NCI-H146 (cell line): ENCODE measurements at regions not wholly inside any gene's neighbourhood (a gene's known extent, or its start where the extent isn't known, plus 50 kb on each side); places are given as distances from the start of the nearest gene placed in this dataset.

Experiments
- DNase-seq: peaks from one replicate; lab custom pipeline; 2025; lab: John Stamatoyannopoulos, UW

DNA sequence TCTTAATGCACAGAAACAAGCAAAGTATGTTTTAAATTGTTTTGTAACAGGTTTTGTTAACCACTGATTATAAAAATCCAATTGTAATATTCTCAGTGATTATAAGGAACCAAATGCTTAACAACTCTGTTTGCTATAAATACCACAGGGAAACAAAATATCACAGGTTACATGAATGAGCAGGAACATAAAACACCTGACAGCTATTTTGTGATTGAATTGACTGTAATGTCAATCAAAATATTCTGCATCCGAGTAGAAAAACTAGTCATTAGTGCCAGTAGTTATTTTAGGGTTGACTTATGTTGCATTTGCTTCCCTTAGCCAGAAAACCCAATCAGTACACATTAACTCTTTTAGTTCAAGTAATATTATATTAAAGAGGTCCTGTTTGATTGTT lies 1707.8 kb upstream of the ACO1 start:
- DNase-seq = no peak

GRCh38 chr9:30677221-30677620 lies 1707.2 kb upstream of the ACO1 start:
- no peak for DNase-seq

- DNase-seq = no peak
Measured at GRCh38 chr9:30688801-30689200, 1695.6 kb upstream of the ACO1 start.

- no peak for DNase-seq
Measured at GRCh38 chr9:30697958-30698357, 1686.5 kb upstream of the ACO1 start.

GRCh38 chr9:30711591-30711990 lies 1672.9 kb upstream of the ACO1 start:
- DNase-seq = no peak

DNA sequence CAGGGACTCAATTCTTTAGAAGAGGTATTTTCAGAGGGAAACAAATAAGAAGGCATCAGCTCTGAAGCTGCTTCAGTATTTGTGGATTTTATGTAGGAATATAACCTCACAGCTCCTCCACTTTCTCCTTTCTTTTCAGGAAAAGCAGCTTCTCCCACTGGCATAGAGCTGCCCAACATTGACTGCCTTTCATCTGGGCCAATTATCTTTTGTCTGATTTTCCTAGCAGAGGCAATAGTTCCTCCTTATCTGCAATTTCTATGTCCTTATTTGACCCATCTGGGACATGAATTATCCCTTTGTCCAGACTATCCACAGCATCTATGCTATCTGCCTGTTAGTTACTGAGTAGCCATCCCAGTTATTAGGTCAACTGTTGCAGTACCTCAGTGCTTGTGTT lies 1671.2 kb upstream of the ACO1 start:
- DNase-seq = peak; percentile 82

DNA sequence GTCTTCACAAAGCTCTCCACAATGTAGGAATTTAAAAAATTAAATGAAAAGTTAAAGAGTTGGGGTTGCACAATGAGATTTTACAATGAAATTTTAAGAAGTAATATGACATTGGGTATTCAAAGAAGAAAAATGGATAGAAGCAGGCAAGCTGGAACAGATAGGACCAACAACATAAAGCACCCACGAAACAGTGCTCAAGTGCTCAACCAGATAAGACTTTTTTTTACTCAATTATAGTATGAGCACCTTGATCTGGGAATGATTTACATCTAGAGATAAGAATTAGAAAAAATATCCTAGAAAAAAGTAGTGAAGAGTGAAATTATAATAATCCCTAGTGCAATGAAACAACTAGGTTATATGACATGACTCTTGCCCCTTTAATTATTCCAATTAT lies 1670.1 kb upstream of the ACO1 start:
- no peak for DNase-seq

DNA sequence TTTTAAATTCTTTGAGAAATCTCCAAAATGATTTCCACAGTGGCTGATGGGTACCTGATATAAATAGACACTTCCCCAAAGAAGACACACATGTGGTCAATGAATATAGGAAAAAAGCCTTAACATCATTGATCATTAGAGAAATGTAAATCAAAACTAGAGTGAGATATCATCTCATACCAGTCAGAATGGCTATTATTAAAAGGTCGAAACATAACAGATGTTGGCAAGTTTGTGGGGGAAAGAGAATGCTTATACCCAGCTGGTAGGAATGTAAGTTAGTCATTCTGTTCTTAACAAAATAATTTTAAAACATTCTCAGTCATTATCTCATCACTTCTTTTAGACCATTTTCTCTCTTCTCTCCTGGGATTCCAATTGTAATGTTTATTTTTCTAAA lies 1666.0 kb upstream of the ACO1 start:
- DNase-seq = no peak

- no peak for DNase-seq
Measured at GRCh38 chr9:30722065-30722464, 1662.4 kb upstream of the ACO1 start.

GRCh38 chr9:30723656-30724055 lies 1660.8 kb upstream of the ACO1 start:
- no peak for DNase-seq

GRCh38 chr9:30732060-30732459 lies 1652.4 kb upstream of the ACO1 start:
- no peak for DNase-seq

- no peak for DNase-seq
Measured at GRCh38 chr9:30744871-30745270, 1639.6 kb upstream of the ACO1 start.

- no peak for DNase-seq
Measured at GRCh38 chr9:30746589-30746988, 1637.9 kb upstream of the ACO1 start.

GRCh38 chr9:30757723-30758122 lies 1626.7 kb upstream of the ACO1 start:
- DNase-seq = no peak

DNA sequence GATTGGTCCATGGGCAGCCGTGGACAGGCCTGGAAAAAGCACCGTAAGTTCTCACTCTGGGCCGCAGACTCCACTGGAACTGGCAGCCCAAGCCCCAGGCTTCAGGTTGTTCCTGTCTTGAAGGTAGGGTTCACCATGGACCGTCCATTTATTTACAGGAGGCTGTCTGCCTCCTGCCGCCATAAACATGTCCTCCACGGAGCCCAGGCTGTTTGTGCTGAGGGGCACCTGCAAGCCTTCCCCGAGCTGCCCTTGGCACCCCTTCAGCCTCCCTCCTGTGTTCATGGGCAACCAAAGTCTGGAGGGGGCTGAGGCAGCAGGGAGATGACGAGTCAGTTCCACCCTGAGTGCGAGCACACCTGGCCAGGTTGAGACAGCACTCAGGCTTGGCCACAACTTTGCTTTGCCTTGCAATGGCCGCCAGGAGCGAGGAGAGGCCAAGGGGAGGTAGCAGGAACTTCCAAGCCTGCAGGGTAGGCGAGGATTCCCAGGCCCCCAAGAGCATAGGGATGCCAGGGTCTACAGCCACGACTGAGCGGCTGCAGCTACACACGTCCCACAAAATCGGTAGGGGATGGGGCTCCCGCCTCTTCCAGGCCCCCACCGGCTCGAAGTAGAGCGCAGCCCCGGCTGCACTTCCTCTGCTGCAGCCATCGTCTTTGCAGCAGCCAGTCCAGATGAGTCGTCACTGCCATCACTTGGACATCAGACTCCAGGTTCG lies 1625.6 kb upstream of the ACO1 start:
- no peak for DNase-seq

- DNase-seq = no peak
Measured at GRCh38 chr9:30765318-30765717, 1619.1 kb upstream of the ACO1 start.

DNA sequence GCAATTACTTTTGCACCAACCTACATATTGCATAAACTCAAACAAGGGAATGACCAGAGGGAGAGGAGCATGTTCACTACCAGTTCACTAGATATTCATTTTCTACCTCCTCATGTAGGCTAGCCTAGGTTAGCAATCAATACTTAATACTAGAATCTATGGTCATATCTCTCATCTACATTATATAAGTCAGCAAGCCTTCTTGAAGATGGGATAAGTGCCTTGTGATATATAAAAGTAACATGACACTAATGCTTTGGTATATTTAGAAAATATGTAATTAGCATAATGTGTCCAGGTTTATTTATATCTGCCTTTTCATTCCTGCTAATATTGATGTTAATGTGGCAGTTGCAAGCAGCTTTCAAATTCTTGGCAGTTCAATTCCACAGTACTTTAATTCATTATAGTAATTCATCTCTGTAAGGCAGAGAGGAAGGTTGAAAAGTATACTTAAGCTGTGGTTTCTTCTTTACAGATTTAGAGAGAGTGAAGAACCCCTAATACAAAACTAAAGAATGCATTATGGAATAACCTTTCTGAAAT lies 1613.2 kb upstream of the ACO1 start:
- DNase-seq = no peak

GRCh38 chr9:30771760-30772159 lies 1612.7 kb upstream of the ACO1 start:
- no peak for DNase-seq

DNA sequence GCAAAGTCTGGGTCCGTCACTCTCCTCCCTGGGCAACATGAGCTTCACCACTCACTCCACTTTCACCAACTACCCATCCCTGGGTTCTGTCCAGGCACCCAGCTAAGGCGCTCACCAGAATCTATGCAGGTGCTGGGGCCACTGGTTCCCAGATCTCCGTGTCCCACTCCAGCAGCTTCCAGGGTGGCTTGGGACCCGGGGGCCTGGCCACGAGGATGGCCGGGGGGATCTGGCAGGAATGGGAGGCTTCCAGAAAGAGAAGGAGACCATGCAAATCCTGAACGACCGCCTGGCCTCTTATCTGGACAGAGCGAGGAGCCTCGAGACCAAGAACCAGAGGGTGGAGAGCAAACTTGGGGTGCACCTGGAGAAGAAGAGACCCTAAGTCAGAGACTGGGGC lies 1611.0 kb upstream of the ACO1 start:
- no peak for DNase-seq

DNA sequence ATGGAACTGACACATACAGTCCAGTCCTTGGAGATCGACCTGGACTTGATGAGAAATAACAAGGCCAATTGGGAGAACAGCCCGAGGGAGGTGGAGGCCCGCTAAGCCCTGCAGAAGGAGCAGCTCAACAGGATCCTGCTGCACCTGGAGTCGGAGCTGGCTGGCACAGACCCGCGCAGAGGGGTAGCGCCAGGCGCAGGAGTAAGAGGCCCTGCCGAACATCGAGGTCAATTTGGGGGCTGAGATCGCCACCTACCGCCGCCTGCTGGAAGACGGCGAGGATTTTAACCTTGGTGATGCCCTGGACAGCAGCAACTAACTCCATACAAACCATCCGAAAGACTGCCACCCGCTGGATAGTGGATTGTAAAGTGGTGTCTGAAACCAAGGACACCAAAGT lies 1610.1 kb upstream of the ACO1 start:
- DNase-seq = no peak

DNA sequence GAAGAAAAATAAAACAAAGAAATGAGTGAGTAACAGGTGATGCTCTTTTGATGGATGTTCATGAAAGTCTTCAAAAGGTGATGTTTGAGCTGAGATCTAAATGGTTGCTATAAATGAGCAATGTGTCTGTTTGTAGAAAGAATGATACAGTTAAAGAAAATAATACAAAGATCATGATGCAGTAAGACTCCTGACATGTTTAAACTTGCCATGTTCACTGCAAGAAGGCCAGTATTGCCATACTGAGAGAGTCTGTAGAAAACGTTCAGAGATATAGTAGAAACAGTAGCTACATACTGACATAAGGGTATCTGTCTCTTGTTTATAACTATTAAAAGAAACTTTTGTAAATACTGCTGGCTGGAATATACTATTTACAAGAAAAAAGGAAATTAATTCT lies 1609.2 kb upstream of the ACO1 start:
- no peak for DNase-seq

DNA sequence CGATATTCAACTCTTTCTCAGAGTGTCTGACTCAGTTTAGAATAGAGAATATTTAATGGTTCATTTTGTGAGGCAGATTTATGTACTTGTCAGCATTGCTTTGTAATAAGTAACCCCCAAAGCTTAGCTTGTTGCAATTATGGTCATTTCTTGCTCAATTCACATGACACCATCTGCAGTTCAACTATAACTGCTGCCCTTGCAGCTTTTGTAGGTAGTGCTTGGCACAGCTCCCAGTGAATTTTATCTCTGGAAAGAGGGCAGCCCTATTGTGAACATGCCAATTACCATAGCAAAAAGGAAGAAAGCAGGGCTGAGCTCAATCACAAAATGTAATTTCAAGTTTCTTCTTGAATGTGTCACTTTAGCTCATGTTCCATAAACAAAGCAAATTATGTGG lies 1587.7 kb upstream of the ACO1 start:
- DNase-seq = peak; percentile 15

- no peak for DNase-seq
Measured at GRCh38 chr9:30799527-30800101, 1584.8 kb upstream of the ACO1 start.

DNA sequence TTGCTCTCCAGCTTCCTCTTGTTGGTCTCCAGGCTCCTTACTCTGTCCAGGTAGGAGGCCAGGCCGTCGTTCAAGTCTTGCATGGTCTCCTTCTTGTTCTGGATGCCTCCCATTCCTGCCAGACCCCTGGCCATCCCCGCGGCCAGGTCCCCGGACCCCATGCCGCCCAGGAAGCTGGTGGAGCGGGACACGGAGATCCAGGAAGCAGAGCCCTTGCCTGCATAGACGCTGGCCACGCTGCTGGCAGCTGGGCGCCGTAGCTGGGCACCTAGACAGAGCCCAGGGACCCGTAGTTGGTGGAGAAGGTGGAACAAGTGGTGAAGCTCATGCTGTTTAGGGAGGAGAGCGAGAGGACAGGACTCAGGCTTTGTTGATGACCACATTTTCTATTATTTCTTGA lies 1584.0 kb upstream of the ACO1 start:
- DNase-seq = no peak
